Endodermal cell (in vitro differentiated cells): ENCODE measurements at regions not wholly inside any gene's neighbourhood (a gene's known extent, or its start where the extent isn't known, plus 50 kb on each side); places are given as distances from the start of the nearest gene placed in this dataset.
A peak's percentile ranks its signal among the peaks of the same experiment; 100 is the strongest.
"Not testable (repeated sequence)": the region's sequence is repeated elsewhere in the genome, so short reads cannot be mapped to it uniquely, and the experiment has no call there.

ENCODE experiments used
- DNase-seq: peaks from one replicate; pipeline ENCODE4 v3.0.0-alpha.2; 2017
- H3K27ac ChIP-seq: 2 replicates; pipeline ENCODE4 v1.5.1; 2013; ENCODE audit warnings: mild to moderate bottlenecking, low read depth, low read length, moderate library complexity
- H3K27me3 ChIP-seq: 2 replicates; pipeline ENCODE4 v1.6.1; 2013; ENCODE audit warnings: mild to moderate bottlenecking, low read length, moderate library complexity; ENCODE audit not compliant: insufficient read depth, control insufficient read depth, poor library complexity, severe bottlenecking
- H3K36me3 ChIP-seq: 2 replicates; pipeline ENCODE4 v1.7.0; 2013; ENCODE audit warnings: mild to moderate bottlenecking, low read length, moderate library complexity; ENCODE audit not compliant: control insufficient read depth, insufficient read depth
- H3K4me1 ChIP-seq: one replicate; pipeline ENCODE4 v1.7.0; 2013; ENCODE audit warnings: low read length; ENCODE audit not compliant: control insufficient read depth, insufficient read depth
- H3K4me3 ChIP-seq: 2 replicates; pipeline ENCODE4 v1.5.1; 2013; ENCODE audit warnings: mild to moderate bottlenecking, low read length, moderate library complexity
- H3K9ac ChIP-seq: 2 replicates; pipeline ENCODE4 v1.6.1; 2013; ENCODE audit warnings: mild to moderate bottlenecking, low read length, moderate library complexity; ENCODE audit not compliant: poor library complexity, severe bottlenecking; ENCODE audit errors: extremely low read depth
- H3K9me3 ChIP-seq: 2 replicates; pipeline ENCODE4 v1.6.1; 2013; ENCODE audit warnings: mild to moderate bottlenecking, low read length, moderate library complexity; ENCODE audit not compliant: control insufficient read depth
- H3K27ac Mint-ChIP-seq: 2 replicates; pipeline ENCODE4 v1.8.0; 2020; ENCODE audit warnings: mixed read lengths
- H3K27me3 Mint-ChIP-seq: 2 replicates; pipeline ENCODE4 v1.8.0; 2021; ENCODE audit warnings: mild to moderate bottlenecking, mixed read lengths; ENCODE audit not compliant: insufficient read depth
- H3K36me3 Mint-ChIP-seq: 2 replicates; pipeline ENCODE4 v1.8.0; 2020; ENCODE audit warnings: low read depth, mixed read lengths
- H3K4me1 Mint-ChIP-seq: 2 replicates; pipeline ENCODE4 v1.8.0; 2020; ENCODE audit warnings: mixed read lengths
- H3K4me3 Mint-ChIP-seq: 2 replicates; pipeline ENCODE4 v1.8.0; 2020; ENCODE audit warnings: mild to moderate bottlenecking, moderate library complexity, mixed read lengths
- H3K9me3 Mint-ChIP-seq: 2 replicates; pipeline ENCODE4 v1.8.0; 2020; ENCODE audit warnings: mild to moderate bottlenecking, mixed read lengths
- WGBS, 2 experiments: methylation state at CpG; one replicate each; pipeline versions ENCODE4 v1.1.5 to v1.1.7; 2013; ENCODE audit warnings: missing lambda C conversion rate in 2 of 2, mixed read lengths in 1 of 2; ENCODE audit not compliant: insufficient coverage in 1 of 2, insufficient read length in 1 of 2; 5-methylcytosine and 5-hydroxymethylcytosine counted together

GRCh38 chr1:206278683-206279082 is 75.3 kb downstream of the SRGAP2 start:
- H3K4me1 Mint-ChIP-seq, H3K4me3 Mint-ChIP-seq, H3K27ac Mint-ChIP-seq, H3K27ac ChIP-seq, H3K27me3 Mint-ChIP-seq, H3K9me3 ChIP-seq, H3K27me3 ChIP-seq, H3K36me3 Mint-ChIP-seq, H3K9me3 Mint-ChIP-seq, H3K4me1 ChIP-seq, H3K4me3 ChIP-seq, H3K36me3 ChIP-seq, H3K9ac ChIP-seq: not testable (repeated sequence)
- WGBS, 2 experiments: 60 to 81% methylated on average over 2 of the region's 4 CpGs
- DNase-seq: peak; percentile 44

GRCh38 chr1:206280683-206281082 is 77.3 kb downstream of the SRGAP2 start:
- not testable (repeated sequence) for H3K9ac ChIP-seq, H3K27ac Mint-ChIP-seq, H3K27me3 Mint-ChIP-seq, H3K27ac ChIP-seq, H3K27me3 ChIP-seq, H3K36me3 Mint-ChIP-seq, H3K4me1 ChIP-seq, H3K9me3 ChIP-seq, H3K4me3 ChIP-seq, H3K4me3 Mint-ChIP-seq, H3K9me3 Mint-ChIP-seq, H3K36me3 ChIP-seq, DNase-seq, H3K4me1 Mint-ChIP-seq
- WGBS, 2 experiments: no CpG with 5 or more reads among the region's 3 CpGs

- not testable (repeated sequence) for H3K27me3 Mint-ChIP-seq, H3K36me3 Mint-ChIP-seq, H3K4me1 Mint-ChIP-seq, DNase-seq, H3K27me3 ChIP-seq, H3K9me3 Mint-ChIP-seq, H3K27ac Mint-ChIP-seq, H3K36me3 ChIP-seq, H3K4me3 Mint-ChIP-seq, H3K9me3 ChIP-seq, H3K27ac ChIP-seq, H3K9ac ChIP-seq, H3K4me3 ChIP-seq, H3K4me1 ChIP-seq
- WGBS, 2 experiments: no CpG with 5 or more reads among the region's 2 CpGs
Observed at GRCh38 chr1:206281912-206282654, 78.7 kb downstream of the SRGAP2 start.

GRCh38 chr1:206285024-206285960 is 82.0 kb downstream of the SRGAP2 start:
- not testable (repeated sequence) for H3K36me3 ChIP-seq, H3K27ac ChIP-seq, H3K4me1 Mint-ChIP-seq, H3K9me3 Mint-ChIP-seq, H3K4me3 ChIP-seq, H3K27me3 ChIP-seq, H3K4me3 Mint-ChIP-seq, DNase-seq, H3K9ac ChIP-seq, H3K4me1 ChIP-seq, H3K9me3 ChIP-seq, H3K36me3 Mint-ChIP-seq, H3K27me3 Mint-ChIP-seq, H3K27ac Mint-ChIP-seq
- WGBS, 2 experiments: 92% methylated on average over 6 of the region's 10 CpGs; no CpG with 5 or more reads in 1 of the 2 experiments

GRCh38 chr1:206287759-206288158 is 84.4 kb downstream of the SRGAP2 start:
- H3K9me3 Mint-ChIP-seq, H3K27me3 Mint-ChIP-seq, H3K4me3 Mint-ChIP-seq, H3K27ac Mint-ChIP-seq, H3K4me1 Mint-ChIP-seq, H3K27me3 ChIP-seq, H3K27ac ChIP-seq, H3K9me3 ChIP-seq, H3K36me3 ChIP-seq, H3K36me3 Mint-ChIP-seq, H3K4me3 ChIP-seq, H3K4me1 ChIP-seq, H3K9ac ChIP-seq, DNase-seq: not testable (repeated sequence)
- no CpG with 5 or more reads among the region's 2 CpGs for WGBS, 2 experiments

- H3K27ac ChIP-seq, H3K36me3 ChIP-seq, H3K9me3 Mint-ChIP-seq, H3K9ac ChIP-seq, H3K27ac Mint-ChIP-seq, H3K4me3 ChIP-seq, H3K4me1 Mint-ChIP-seq, H3K4me3 Mint-ChIP-seq, DNase-seq, H3K4me1 ChIP-seq, H3K36me3 Mint-ChIP-seq, H3K27me3 Mint-ChIP-seq, H3K9me3 ChIP-seq, H3K27me3 ChIP-seq: not testable (repeated sequence)
- WGBS, 2 experiments: no CpG with 5 or more reads among the region's 3 CpGs
Observed at GRCh38 chr1:206288453-206288852, 85.1 kb downstream of the SRGAP2 start.
